AG20443 (cell line): ENCODE measurements at regions not wholly inside any gene's neighbourhood (a gene's known extent, or its start where the extent isn't known, plus 50 kb on each side); places are given as distances from the start of the nearest gene placed in this dataset.

Experiments used
- DNase-seq: peaks from one replicate; pipeline ENCODE4 v3.0.0; 2012; ENCODE audit warnings: low spot score, mixed read lengths

DNA sequence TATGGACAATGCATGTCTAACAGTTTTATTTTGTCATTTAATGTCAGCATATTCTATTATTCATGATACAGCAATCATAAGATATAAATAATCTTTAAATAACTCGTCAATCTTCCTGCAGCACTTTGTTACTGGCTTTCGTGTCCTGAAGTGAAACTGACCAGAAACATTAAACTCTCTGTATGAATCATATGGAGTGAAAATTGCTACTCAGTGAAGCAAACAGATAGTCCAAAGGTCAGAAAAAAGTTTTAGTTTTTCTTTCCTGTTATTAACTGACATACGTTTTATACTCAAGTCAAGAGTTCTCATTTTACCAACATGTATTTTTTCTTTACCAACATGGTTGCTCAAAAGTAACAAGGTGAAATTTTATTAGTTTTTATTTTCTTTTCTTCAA, 106.8 kb upstream of the GALNT5 start:
- no peak for DNase-seq

- DNase-seq, result no peak
Measured at GRCh38 chr2:157152362-157152761, 105.1 kb upstream of the GALNT5 start.

GRCh38 chr2:157155992-157156391, 101.5 kb upstream of the GALNT5 start:
- no peak for DNase-seq

DNA sequence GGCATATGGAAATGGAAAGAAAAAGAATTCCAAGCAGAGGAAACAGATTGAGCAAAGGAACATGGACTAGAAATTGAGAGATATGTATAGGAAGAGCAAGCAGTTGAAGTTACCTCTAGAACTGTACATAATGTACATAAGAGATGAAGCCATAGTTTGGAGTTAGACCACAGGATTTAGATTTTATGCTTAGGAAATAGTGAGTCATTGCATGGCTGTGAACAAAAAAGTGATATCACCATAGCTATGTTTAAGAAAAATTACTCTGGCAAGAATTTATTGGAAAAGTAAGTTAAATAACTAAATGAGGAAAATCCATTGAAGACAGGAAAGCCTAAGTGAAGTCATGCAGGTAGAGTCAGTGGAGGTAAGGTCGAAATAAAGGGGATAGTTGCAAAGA, 99.4 kb upstream of the GALNT5 start:
- no peak for DNase-seq

DNA sequence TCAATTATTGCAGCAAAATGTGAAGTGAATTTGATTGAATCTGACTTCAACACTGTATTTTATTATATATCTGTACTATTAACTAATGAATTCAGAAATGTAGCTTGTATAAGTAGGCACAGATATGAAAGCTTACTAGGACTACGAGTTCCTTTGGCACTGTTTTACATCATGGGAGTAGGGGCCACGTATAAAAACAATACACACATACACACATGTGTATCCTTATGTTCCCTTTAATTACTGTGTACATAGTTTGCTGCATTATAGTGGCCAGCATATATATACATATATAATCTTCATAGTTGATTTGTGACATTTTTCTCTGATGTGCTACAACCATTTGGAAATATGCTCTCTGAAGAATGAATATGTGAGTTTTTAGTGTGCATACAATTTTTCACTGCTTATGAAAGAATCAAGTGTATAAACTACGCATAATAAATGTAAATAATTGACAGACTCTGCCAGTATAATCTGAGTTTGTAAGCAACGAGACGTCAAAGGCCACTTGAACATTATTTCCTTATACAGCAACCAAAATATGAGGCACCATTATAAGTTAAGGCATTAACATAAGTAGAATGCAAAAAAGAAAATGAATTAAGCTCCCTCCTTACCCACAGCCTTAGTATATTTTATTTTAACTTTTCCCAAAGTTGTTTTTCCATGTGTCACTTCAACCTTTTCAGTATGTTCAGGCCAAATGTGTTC, 98.1 kb upstream of the GALNT5 start:
- no peak for DNase-seq

DNA sequence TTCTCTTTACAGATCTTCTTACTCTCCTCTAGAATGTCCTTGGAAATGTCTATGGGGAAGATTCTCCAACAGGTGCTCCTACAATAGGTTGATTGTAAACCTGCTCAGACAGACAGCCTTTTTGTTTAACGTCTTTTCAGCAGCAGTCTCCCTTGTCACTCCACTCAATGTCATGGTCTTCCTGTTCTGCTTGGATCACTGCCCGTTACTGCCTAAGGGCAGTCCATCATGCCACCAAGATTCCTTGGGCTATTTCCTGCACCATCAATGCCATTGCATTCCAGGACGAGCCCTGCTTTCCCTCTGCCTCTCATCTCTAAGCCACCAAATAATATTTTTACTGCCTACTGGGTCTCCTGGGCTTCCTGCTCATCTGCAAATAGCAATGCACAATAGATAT, 97.4 kb upstream of the GALNT5 start:
- DNase-seq, result no peak

DNA sequence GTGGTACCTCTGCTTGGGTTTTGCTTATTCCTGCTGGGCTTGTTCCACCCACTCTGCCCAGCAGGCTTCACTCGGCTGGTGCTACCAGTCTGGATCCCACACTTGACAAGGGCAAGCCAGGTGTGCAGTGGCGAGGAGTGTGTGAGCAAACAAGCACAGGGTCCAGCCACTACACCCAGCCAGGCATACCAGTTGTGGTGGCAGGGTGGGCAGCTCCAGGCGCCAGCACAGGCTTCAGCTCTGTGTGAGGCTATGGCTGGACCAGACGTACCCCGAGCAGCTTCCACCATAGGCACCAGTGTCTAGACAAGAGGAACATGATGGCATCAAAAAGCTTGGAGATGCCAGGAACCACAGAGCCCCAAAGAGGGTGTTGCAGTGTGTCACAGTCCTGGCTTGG, 93.1 kb upstream of the GALNT5 start:
- no peak for DNase-seq

- DNase-seq, result no peak
Measured at GRCh38 chr2:157164891-157165290, 92.6 kb upstream of the GALNT5 start.

DNA sequence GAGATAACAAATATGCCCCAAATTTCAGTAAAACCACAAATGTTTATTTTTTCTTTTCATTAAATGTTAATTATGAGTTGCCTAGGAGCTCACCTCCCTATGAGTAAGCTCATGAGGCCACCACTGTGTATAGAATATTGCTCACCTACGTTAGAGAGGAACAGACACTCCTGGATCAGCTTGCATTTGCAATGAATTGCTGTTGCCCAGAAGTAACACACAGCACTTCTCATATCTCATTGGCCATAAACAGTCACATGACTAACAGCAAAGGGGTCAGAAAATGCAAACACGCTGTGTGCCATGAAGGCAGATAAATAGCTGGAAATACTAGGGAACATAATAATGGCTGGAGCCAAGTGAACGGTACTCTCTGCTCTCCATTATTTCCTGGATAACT, 89.0 kb upstream of the GALNT5 start:
- no peak for DNase-seq

- no peak for DNase-seq
Measured at GRCh38 chr2:157169889-157170288, 87.6 kb upstream of the GALNT5 start.

DNA sequence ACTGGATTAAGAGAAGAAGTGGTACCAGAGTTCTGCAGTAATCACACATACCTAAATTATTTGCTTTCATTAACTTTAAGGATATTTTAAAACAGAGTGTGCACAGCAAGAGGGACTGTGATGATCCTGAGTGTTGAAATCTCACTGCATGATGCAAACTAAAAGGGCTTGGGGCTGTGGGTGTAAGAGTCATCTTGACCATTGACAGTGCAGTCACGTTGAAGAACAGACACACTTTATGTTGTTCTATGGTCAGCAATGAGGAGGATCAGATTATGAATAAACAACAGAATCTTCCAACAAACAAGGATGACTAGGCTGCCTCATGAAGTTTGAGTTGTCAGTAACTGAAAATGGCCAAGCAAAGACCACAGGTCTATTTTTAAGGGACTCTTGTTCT, 87.2 kb upstream of the GALNT5 start:
- peak; percentile 14 for DNase-seq

- no peak for DNase-seq
Measured at GRCh38 chr2:157172239-157172638, 85.3 kb upstream of the GALNT5 start.

- DNase-seq, result peak; percentile 43
Measured at GRCh38 chr2:157172866-157173578, 84.5 kb upstream of the GALNT5 start.

GRCh38 chr2:157173740-157174184, 83.7 kb upstream of the GALNT5 start:
- DNase-seq, result peak; percentile 86

GRCh38 chr2:157174321-157174720, 83.2 kb upstream of the GALNT5 start:
- DNase-seq, result no peak

GRCh38 chr2:157176602-157177001, 80.9 kb upstream of the GALNT5 start:
- no peak for DNase-seq

DNA sequence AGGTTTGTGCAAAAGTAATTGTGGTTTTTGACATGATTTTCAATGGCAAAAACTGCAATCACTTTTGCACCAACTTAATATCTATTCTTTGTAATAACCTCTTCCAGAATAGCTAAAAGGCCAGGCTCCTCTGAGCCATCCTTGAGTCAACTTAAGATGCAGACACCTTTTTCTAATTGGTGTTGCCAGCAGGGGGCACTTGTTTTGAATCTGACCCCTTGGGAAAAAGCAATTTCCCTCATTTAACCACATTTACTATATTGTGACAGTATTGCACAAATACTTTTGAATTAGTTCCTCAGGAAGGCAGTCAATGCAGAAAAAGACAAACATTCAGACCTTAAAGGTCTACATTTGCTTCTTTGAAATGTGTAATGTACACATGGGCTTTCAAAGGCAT, 78.6 kb upstream of the GALNT5 start:
- DNase-seq, result no peak

DNA sequence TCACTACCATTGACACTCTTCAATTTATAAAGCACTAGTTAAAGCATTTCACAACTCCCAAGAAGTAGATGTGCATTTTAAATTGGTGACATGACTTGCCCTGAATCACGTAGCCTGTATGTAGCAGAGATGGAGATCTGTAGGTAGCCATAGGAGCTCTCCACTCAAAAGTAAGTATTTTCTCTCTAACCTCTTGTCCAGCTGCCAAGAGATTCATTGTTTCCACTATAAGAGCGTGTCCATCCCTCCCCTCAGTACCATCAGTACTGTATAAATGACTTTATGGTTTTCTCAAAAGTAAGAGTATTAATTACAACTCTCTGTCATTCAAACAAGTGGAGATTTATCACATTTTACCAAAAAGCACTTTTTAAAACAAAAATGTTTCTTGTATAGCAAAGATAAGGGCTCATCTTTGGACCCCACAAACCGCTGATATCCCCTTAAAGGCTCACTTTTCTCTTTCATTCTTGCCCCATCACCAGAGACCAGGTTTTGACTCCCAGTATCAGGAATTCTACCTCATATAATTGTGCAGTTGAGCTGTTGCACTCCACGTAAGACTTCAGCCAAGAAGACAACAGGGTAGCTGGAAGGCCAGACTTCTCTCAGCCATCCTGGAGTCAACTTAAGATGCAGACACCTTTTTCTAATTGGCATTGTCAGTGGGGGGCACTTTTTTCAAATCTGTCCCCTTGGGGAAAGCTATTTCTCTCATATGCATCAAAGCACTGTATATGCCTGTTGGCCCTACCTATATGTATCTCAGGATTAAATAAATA, 78.0 kb upstream of the GALNT5 start:
- DNase-seq, result no peak

DNA sequence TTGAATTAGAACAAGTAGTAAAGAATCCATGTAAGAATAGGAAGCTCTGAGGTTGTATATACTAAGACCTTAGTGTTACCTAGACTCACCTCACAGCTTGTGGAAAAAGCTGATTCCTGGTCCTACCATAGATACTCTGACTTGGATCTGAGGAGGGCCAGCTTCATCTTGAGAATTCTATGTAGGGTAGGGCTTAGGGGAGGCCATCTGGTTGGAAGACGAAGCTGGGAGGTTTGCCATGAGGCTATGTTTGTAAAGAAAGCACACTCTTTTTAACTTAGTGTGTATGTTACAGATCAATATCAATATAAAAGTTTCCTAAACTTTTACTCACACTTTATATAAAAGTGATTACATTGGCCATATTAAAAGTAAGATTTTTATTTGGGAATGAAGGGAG, 77.1 kb upstream of the GALNT5 start:
- DNase-seq, result no peak

GRCh38 chr2:157181234-157181633, 76.3 kb upstream of the GALNT5 start:
- DNase-seq, result no peak

DNA sequence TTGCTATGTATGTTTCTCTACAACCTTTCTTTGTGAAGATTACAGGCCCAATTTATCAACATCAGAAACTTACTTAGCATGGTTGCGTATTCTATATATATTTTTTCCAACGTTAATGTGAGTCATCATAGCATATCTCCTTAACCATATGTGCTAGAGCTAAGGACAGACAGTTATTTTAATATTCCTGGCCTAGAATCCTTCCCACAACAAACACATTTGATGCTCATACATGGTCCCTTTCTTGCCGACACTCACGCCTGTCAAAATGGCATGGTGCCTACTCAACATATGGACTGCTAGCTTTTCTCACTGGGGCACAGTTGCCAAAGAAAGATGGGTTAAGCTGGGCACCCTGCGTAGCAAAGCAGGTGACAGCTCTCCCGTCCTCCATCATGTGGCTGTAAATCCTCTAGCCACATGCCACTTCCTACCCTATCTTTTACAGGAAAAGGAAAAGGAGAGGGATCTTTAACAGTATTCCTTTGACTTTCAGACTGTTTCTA, 75.2 kb upstream of the GALNT5 start:
- DNase-seq, result no peak

DNA sequence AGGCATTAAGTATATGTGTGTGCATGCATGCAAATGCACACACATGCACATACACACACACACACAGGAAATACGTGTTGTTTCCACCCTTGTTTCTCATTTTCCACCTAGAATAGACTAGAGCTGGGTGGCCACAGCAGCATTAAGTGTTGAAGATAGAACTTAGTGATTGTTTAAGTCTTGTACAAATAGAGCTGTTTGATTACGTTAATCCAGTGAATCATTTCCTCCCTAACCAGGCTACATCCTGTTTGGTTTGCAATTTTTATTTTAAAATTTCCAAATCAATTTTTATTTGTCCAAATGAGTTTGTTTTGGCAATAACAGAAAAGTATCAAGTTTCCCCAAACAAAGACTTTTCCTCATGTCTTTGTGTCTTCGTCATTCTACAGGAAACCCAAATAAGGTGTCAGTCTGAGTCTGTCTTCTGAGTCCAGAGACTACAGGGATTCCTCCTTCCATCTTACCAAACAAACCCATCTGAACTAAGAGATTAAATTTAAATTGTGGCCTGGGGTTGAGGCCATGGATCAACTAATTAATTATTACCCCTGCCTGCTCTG, 74.6 kb upstream of the GALNT5 start:
- DNase-seq, result peak; percentile 76
